Keratinocyte (primary cell): ENCODE measurements at regions not wholly inside any gene's neighbourhood (a gene's known extent, or its start where the extent isn't known, plus 50 kb on each side); places are given as distances from the start of the nearest gene placed in this dataset.

ENCODE experiments used
- DNase-seq: peaks from one replicate; pipeline ENCODE4 v3.0.0-alpha.2; 2011; ENCODE audit warnings: low read depth, missing footprints, low spot score
- FAIRE-seq: peaks from 2 replicates; lab custom pipeline; 2011; peaks lifted over from hg19 to GRCh38; lab: Jason Lieb, UNC
- H2AFZ ChIP-seq: 2 replicates; pipeline ENCODE4 v1.6.0; 2012; ENCODE audit warnings: low read length, control low read depth, inconsistent platforms; ENCODE audit not compliant: control insufficient read depth
- H3K27ac ChIP-seq: 2 replicates; pipeline ENCODE4 v1.5.1; 2011; ENCODE audit warnings: low read length; ENCODE audit not compliant: control insufficient read depth, insufficient read depth
- H3K27me3 ChIP-seq: 3 replicates; pipeline ENCODE4 v1.6.0; 2011; ENCODE audit warnings: low read length; ENCODE audit not compliant: control insufficient read depth, insufficient read depth; ENCODE audit errors: extremely low read depth
- H3K36me3 ChIP-seq, 2 experiments: 2 replicates in 1 of 2; 3 replicates in 1 of 2; pipeline ENCODE4 v1.5.1; 2011; ENCODE audit warnings: low read length in 2 of 2, mild to moderate bottlenecking in 1 of 2; ENCODE audit not compliant: control insufficient read depth in 2 of 2, insufficient read depth in 2 of 2; ENCODE audit errors: extremely low read depth in 1 of 2
- H3K4me1 ChIP-seq: 3 replicates; pipeline ENCODE4 v1.5.1; 2011; ENCODE audit warnings: low read length; ENCODE audit not compliant: control insufficient read depth, insufficient read depth; ENCODE audit errors: extremely low read depth
- H3K4me2 ChIP-seq: 3 replicates; pipeline ENCODE4 v1.6.0; 2011; ENCODE audit warnings: low read depth, low read length; ENCODE audit not compliant: control insufficient read depth, insufficient read depth; ENCODE audit errors: extremely low read depth
- H3K4me3 ChIP-seq, 3 experiments: fragments of 200-600 bp in 1 of 3; sonication (generic) in 1 of 3; 2 replicates in 2 of 3; 3 replicates in 1 of 3; pipeline ENCODE4 v1.5.1; 2011 to 2016; ENCODE audit warnings: low read length in 3 of 3, mild to moderate bottlenecking in 3 of 3, control low read depth in 2 of 3, inconsistent platforms in 1 of 3, low read depth in 1 of 3, mixed read lengths in 1 of 3, mixed run types in 1 of 3, moderate library complexity in 1 of 3; ENCODE audit not compliant: control insufficient read depth in 2 of 3, insufficient read depth in 2 of 3; ENCODE audit errors: extremely low read depth in 1 of 3
- H3K79me2 ChIP-seq: 2 replicates; pipeline ENCODE4 v1.6.0; 2012; ENCODE audit warnings: low read length; ENCODE audit not compliant: control insufficient read depth, insufficient read depth
- H3K9ac ChIP-seq: 3 replicates; pipeline ENCODE4 v1.6.0; 2011; ENCODE audit warnings: low read length; ENCODE audit not compliant: control insufficient read depth, insufficient read depth; ENCODE audit errors: extremely low read depth
- H3K9me1 ChIP-seq: 3 replicates; pipeline ENCODE4 v1.6.0; 2011; ENCODE audit warnings: low read length; ENCODE audit not compliant: control insufficient read depth, insufficient read depth; ENCODE audit errors: extremely low read depth
- H3K9me3 ChIP-seq: 2 replicates; pipeline ENCODE4 v1.5.1; 2012; ENCODE audit warnings: low read depth, low read length; ENCODE audit not compliant: control insufficient read depth
- H4K20me1 ChIP-seq: 3 replicates; pipeline ENCODE4 v1.6.0; 2011; ENCODE audit warnings: low read length; ENCODE audit not compliant: control insufficient read depth, insufficient read depth; ENCODE audit errors: extremely low read depth
- EZH2 ChIP-seq: IDR thresholded peaks from one replicate; pipeline ENCODE4 v1.6.1; 2012; ENCODE audit warnings: inconsistent platforms, mild to moderate bottlenecking, low read length, moderate library complexity
- dilution Hi-C: fragments of 300-500 bp; cut with MboI; formaldehyde crosslinking; loops from one replicate; pipeline ENCODE4 v1.7.0; 2020; ENCODE audit warnings: low sequenced_read_pairs; ENCODE audit not compliant: extremely low pct_ligation_motif_present
- TF ChIP-seq, protein P1 (sequence below), 3 experiments: IDR thresholded peaks in 1 of 3; conservative IDR thresholded peaks in 1 of 3; optimal IDR thresholded peaks in 1 of 3; 2 replicates in 2 of 3; 3 replicates in 1 of 3; pipeline versions ENCODE3 to v1.5.1; 2011; ENCODE audit warnings: low read length in 3 of 3, mild to moderate bottlenecking in 3 of 3, moderate library complexity in 2 of 3, control low read depth in 1 of 3, inconsistent platforms in 1 of 3; ENCODE audit not compliant: insufficient read depth in 2 of 3; ENCODE audit errors: extremely low read depth in 1 of 3

DNA sequence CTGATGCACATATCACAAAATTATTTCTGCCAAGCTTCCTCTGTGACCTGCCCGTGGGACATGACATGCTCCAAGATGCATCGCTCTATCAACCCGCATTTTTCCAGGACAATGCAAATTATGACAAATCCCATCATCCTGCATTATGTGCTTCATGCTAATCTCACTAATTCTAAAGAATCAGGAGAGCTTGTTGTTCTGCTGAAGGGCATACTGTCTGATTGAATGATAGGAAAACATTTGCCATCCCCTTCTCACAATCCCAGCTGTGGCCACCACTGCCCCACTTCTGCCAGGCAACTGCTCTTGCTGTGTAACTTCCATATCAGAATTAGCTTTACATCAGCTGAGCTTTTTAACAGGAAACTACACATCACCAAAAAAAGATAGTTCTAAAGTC, 203.5 kb upstream of the NANOGP8 start:
- H3K9me1 ChIP-seq: no peaks in the 10 kb centered on the region
- no peaks in the 10 kb centered on the region for H4K20me1 ChIP-seq
- TF ChIP-seq, protein P1, sequence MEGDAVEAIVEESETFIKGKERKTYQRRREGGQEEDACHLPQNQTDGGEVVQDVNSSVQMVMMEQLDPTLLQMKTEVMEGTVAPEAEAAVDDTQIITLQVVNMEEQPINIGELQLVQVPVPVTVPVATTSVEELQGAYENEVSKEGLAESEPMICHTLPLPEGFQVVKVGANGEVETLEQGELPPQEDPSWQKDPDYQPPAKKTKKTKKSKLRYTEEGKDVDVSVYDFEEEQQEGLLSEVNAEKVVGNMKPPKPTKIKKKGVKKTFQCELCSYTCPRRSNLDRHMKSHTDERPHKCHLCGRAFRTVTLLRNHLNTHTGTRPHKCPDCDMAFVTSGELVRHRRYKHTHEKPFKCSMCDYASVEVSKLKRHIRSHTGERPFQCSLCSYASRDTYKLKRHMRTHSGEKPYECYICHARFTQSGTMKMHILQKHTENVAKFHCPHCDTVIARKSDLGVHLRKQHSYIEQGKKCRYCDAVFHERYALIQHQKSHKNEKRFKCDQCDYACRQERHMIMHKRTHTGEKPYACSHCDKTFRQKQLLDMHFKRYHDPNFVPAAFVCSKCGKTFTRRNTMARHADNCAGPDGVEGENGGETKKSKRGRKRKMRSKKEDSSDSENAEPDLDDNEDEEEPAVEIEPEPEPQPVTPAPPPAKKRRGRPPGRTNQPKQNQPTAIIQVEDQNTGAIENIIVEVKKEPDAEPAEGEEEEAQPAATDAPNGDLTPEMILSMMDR (optimal IDR thresholded peaks at IDR 0.05 in 1 of 3, IDR thresholded peaks at IDR 0.05 in 1 of 3, conservative IDR thresholded peaks at IDR 0.05 in 1 of 3; ENCODE audit: extremely low read depth in 1 of 3, insufficient read depth in 2 of 3, low read length in 3 of 3): no peak
- TF ChIP-seq EZH2: no peak
- FAIRE-seq (no peak), DNase-seq (no peak)
- H3K79me2 ChIP-seq: no peaks in the 10 kb centered on the region
- no peak overlapping the region for H2AFZ ChIP-seq
- H3K4me2 ChIP-seq: no peak overlapping the region
- H3K9ac ChIP-seq: no peak overlapping the region
- dilution Hi-C loops: no loop called here
- peaks cover 9% of the 10 kb centered on the region for H3K4me1 ChIP-seq
- no peaks in the 10 kb centered on the region for H3K27me3 ChIP-seq
- no peaks in the 10 kb centered on the region for H3K9me3 ChIP-seq
- H3K4me3 ChIP-seq: no peak overlapping the region
- H3K36me3 ChIP-seq: no peaks in the 10 kb centered on the region
- H3K27ac ChIP-seq: no peak overlapping the region

DNA sequence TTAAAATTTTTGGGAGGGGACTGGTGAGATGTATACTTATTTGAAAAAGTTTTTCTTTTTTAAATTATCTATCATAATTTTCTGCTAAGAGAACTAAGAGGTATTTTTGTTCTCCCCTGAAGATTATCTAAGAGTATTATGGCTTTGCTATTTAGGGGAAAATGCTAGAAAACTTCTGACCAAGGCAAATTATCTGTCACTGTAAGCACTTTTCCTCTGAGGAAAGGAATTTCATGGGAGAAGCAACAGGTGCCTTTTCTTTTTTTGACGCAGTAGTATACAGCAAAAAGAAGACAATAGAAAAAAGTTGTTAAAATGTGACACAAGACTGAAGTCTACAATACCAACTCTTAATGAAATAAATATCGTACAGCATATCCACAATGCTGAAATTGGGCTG, 201.6 kb upstream of the NANOGP8 start:
- H3K9ac ChIP-seq: no peak overlapping the region
- H3K4me2 ChIP-seq: no peak overlapping the region
- no peaks in the 10 kb centered on the region for H3K36me3 ChIP-seq
- H3K4me3 ChIP-seq: no peak overlapping the region
- no peaks in the 10 kb centered on the region for H3K27me3 ChIP-seq
- peaks cover 8% of the 10 kb centered on the region for H3K4me1 ChIP-seq
- DNase-seq: no peak
- no peak for FAIRE-seq
- dilution Hi-C loops: no loop called here
- no peaks in the 10 kb centered on the region for H4K20me1 ChIP-seq
- no peak for TF ChIP-seq EZH2
- TF ChIP-seq, protein P1 (optimal IDR thresholded peaks at IDR 0.05 in 1 of 3, IDR thresholded peaks at IDR 0.05 in 1 of 3, conservative IDR thresholded peaks at IDR 0.05 in 1 of 3; ENCODE audit: extremely low read depth in 1 of 3, insufficient read depth in 2 of 3, low read length in 3 of 3): no peak
- H3K79me2 ChIP-seq: no peaks in the 10 kb centered on the region
- H3K9me1 ChIP-seq: no peaks in the 10 kb centered on the region
- no peak overlapping the region for H2AFZ ChIP-seq
- H3K9me3 ChIP-seq: no peaks in the 10 kb centered on the region
- H3K27ac ChIP-seq: no peak overlapping the region
